ENCODE measurements at regions not wholly inside any gene's neighbourhood (a gene's known extent, or its start where the extent isn't known, plus 50 kb on each side); places are given as distances from the start of the nearest gene placed in this dataset.

GRCh38 chr2:207312006-207312356 is 146.2 kb upstream of the KLF7 start:
- no peak for TF ChIP-seq ZNF274 (IDR thresholded peaks at IDR 0.05; ENCODE audit: low read depth, low read length)
- no peak for TF ChIP-seq YY1 (IDR thresholded peaks at IDR 0.05; ENCODE audit: insufficient read depth, insufficient read length)
- TF ChIP-seq SUZ12 (IDR thresholded peaks at IDR 0.05; ENCODE audit: extremely low read depth, insufficient read depth, insufficient read length) = no peak

Data from NT2/D1 (cell line).